ENCODE measurements at regions not wholly inside any gene's neighbourhood (a gene's known extent, or its start where the extent isn't known, plus 50 kb on each side); places are given as distances from the start of the nearest gene placed in this dataset.

- H2BK12ac ChIP-seq (ENCODE audit: low read length): no peak overlapping the region
- H4K91ac ChIP-seq (ENCODE audit: low read depth, low read length): no peak overlapping the region
- no peak overlapping the region for H3K9ac ChIP-seq (ENCODE audit: low read length)
- peaks cover 2% of the 10 kb centered on the region for H3K79me2 ChIP-seq (ENCODE audit: control insufficient read depth, insufficient read depth, low read length, poor library complexity)
- H3K14ac ChIP-seq (ENCODE audit: low read length): no peak overlapping the region
- H3K9me3 ChIP-seq (ENCODE audit: insufficient read depth, low read depth, low read length): no peaks in the 10 kb centered on the region
- no peak overlapping the region for H4K8ac ChIP-seq (ENCODE audit: low read depth, low read length)
- no peak overlapping the region for H3K4me2 ChIP-seq (ENCODE audit: low read length)
- H3K4me1 ChIP-seq (ENCODE audit: control insufficient read depth in 1 of 2, insufficient read depth in 2 of 2, low read length in 2 of 2): no peaks in the 10 kb centered on the region
- no peak overlapping the region for H3K18ac ChIP-seq (ENCODE audit: low read length)
- DNase-seq: no peak
- no peaks in the 10 kb centered on the region for H3K36me3 ChIP-seq (ENCODE audit: control insufficient read depth in 1 of 2, insufficient read depth in 2 of 2, low read length in 2 of 2)
- no peak overlapping the region for H2BK5ac ChIP-seq (ENCODE audit: low read depth, low read length, poor library complexity)
- no peak overlapping the region for H2AK5ac ChIP-seq (ENCODE audit: low read length)
- no peaks in the 10 kb centered on the region for H3K79me1 ChIP-seq (ENCODE audit: low read length)
- H3K27ac ChIP-seq (ENCODE audit: low read depth, low read length): no peak overlapping the region
- H3K4me3 ChIP-seq (ENCODE audit: low read depth, low read length): no peak overlapping the region
- H3K4ac ChIP-seq (ENCODE audit: low read depth, low read length): no peak overlapping the region
- no CpG with 5 or more reads among the region's 7 CpGs for WGBS (ENCODE audit: extremely low coverage, insufficient coverage, insufficient read length)
- H3K23ac ChIP-seq (ENCODE audit: low read length): no peak overlapping the region
- H3K27me3 ChIP-seq (ENCODE audit: insufficient read depth, low read length): no peaks in the 10 kb centered on the region
- H2AFZ ChIP-seq (ENCODE audit: insufficient read depth, low read length, poor library complexity): no peak overlapping the region
- H2BK120ac ChIP-seq (ENCODE audit: insufficient read depth, low read length, poor library complexity): no peak overlapping the region
- H4K12ac ChIP-seq (ENCODE audit: low read depth, low read length): no peak overlapping the region
These were observed 505.4 kb downstream of the LRFN5 start for GRCh38 chr14:42112108-42112507.

- Histone ChIP-seq H3K18ac (ENCODE audit: low read length) (no peak overlapping the region), H2BK120ac (ENCODE audit: insufficient read depth, low read length, poor library complexity) (no peak overlapping the region), H3K4me2 (ENCODE audit: low read length) (no peak overlapping the region), H3K14ac (ENCODE audit: low read length) (no peak overlapping the region), H3K23ac (ENCODE audit: low read length) (no peak overlapping the region), H3K36me3 (ENCODE audit: control insufficient read depth in 1 of 2, insufficient read depth in 2 of 2, low read length in 2 of 2) (no peaks in the 10 kb centered on the region), H3K9ac (ENCODE audit: low read length) (no peak overlapping the region), H2BK12ac (ENCODE audit: low read length) (no peak overlapping the region), H4K8ac (ENCODE audit: low read depth, low read length) (no peak overlapping the region), H2AFZ (ENCODE audit: insufficient read depth, low read length, poor library complexity) (no peak overlapping the region), H3K9me3 (ENCODE audit: insufficient read depth, low read depth, low read length) (no peaks in the 10 kb centered on the region), H4K12ac (ENCODE audit: low read depth, low read length) (no peak overlapping the region), H3K27ac (ENCODE audit: low read depth, low read length) (no peak overlapping the region), H2AK5ac (ENCODE audit: low read length) (no peak overlapping the region), H4K91ac (ENCODE audit: low read depth, low read length) (no peak overlapping the region), H3K4ac (ENCODE audit: low read depth, low read length) (no peak overlapping the region), H3K4me1 (ENCODE audit: control insufficient read depth in 1 of 2, insufficient read depth in 2 of 2, low read length in 2 of 2) (no peaks in the 10 kb centered on the region), H3K4me3 (ENCODE audit: low read depth, low read length) (peak overlapping the region; percentile 8), H3K79me2 (ENCODE audit: control insufficient read depth, insufficient read depth, low read length, poor library complexity) (peaks cover 2% of the 10 kb centered on the region), H2BK5ac (ENCODE audit: low read depth, low read length, poor library complexity) (no peak overlapping the region), H3K79me1 (ENCODE audit: low read length) (no peaks in the 10 kb centered on the region), H3K27me3 (ENCODE audit: insufficient read depth, low read length) (no peaks in the 10 kb centered on the region)
- DNase-seq: no peak
- WGBS (ENCODE audit: extremely low coverage, insufficient coverage, insufficient read length): no CpG with 5 or more reads among the region's 2 CpGs
These were observed 504.7 kb downstream of the LRFN5 start for GRCh38 chr14:42111355-42111754.

GRCh38 chr14:42110167-42110566, 503.5 kb downstream of the LRFN5 start:
- Histone ChIP-seq H3K36me3 (ENCODE audit: control insufficient read depth in 1 of 2, insufficient read depth in 2 of 2, low read length in 2 of 2) (no peaks in the 10 kb centered on the region), H3K4ac (ENCODE audit: low read depth, low read length) (no peak overlapping the region), H3K9ac (ENCODE audit: low read length) (no peak overlapping the region), H3K4me3 (ENCODE audit: low read depth, low read length) (no peak overlapping the region), H3K79me2 (ENCODE audit: control insufficient read depth, insufficient read depth, low read length, poor library complexity) (peaks cover 2% of the 10 kb centered on the region), H3K18ac (ENCODE audit: low read length) (no peak overlapping the region), H4K91ac (ENCODE audit: low read depth, low read length) (no peak overlapping the region), H3K79me1 (ENCODE audit: low read length) (no peaks in the 10 kb centered on the region), H2AK5ac (ENCODE audit: low read length) (no peak overlapping the region), H3K9me3 (ENCODE audit: insufficient read depth, low read depth, low read length) (no peaks in the 10 kb centered on the region), H3K27me3 (ENCODE audit: insufficient read depth, low read length) (no peaks in the 10 kb centered on the region), H3K14ac (ENCODE audit: low read length) (no peak overlapping the region), H4K12ac (ENCODE audit: low read depth, low read length) (no peak overlapping the region), H2BK5ac (ENCODE audit: low read depth, low read length, poor library complexity) (no peak overlapping the region), H3K23ac (ENCODE audit: low read length) (no peak overlapping the region), H2BK12ac (ENCODE audit: low read length) (no peak overlapping the region), H3K4me1 (ENCODE audit: control insufficient read depth in 1 of 2, insufficient read depth in 2 of 2, low read length in 2 of 2) (no peaks in the 10 kb centered on the region), H3K4me2 (ENCODE audit: low read length) (no peak overlapping the region), H4K8ac (ENCODE audit: low read depth, low read length) (no peak overlapping the region), H2BK120ac (ENCODE audit: insufficient read depth, low read length, poor library complexity) (no peak overlapping the region), H2AFZ (ENCODE audit: insufficient read depth, low read length, poor library complexity) (no peak overlapping the region), H3K27ac (ENCODE audit: low read depth, low read length) (no peak overlapping the region)
- no CpG with 5 or more reads among the region's 1 CpG for WGBS (ENCODE audit: extremely low coverage, insufficient coverage, insufficient read length)
- peak in 1 of 2 donors; percentile 33 for DNase-seq

GRCh38 chr14:42095155-42095554, 488.5 kb downstream of the LRFN5 start:
- Histone ChIP-seq H2BK5ac (ENCODE audit: low read depth, low read length, poor library complexity) (no peak overlapping the region), H3K27me3 (ENCODE audit: insufficient read depth, low read length) (no peaks in the 10 kb centered on the region), H2BK12ac (ENCODE audit: low read length) (no peak overlapping the region), H3K14ac (ENCODE audit: low read length) (no peak overlapping the region), H3K23ac (ENCODE audit: low read length) (no peak overlapping the region), H3K9ac (ENCODE audit: low read length) (no peak overlapping the region), H3K9me3 (ENCODE audit: insufficient read depth, low read depth, low read length) (no peaks in the 10 kb centered on the region), H3K79me2 (ENCODE audit: control insufficient read depth, insufficient read depth, low read length, poor library complexity) (no peaks in the 10 kb centered on the region), H2AFZ (ENCODE audit: insufficient read depth, low read length, poor library complexity) (no peak overlapping the region), H2AK5ac (ENCODE audit: low read length) (no peak overlapping the region), H3K27ac (ENCODE audit: low read depth, low read length) (no peak overlapping the region), H4K12ac (ENCODE audit: low read depth, low read length) (no peak overlapping the region), H3K79me1 (ENCODE audit: low read length) (no peaks in the 10 kb centered on the region), H2BK120ac (ENCODE audit: insufficient read depth, low read length, poor library complexity) (no peak overlapping the region), H3K18ac (ENCODE audit: low read length) (no peak overlapping the region), H3K36me3 (ENCODE audit: control insufficient read depth in 1 of 2, insufficient read depth in 2 of 2, low read length in 2 of 2) (no peaks in the 10 kb centered on the region), H3K4me3 (ENCODE audit: low read depth, low read length) (no peak overlapping the region), H3K4me2 (ENCODE audit: low read length) (no peak overlapping the region), H4K91ac (ENCODE audit: low read depth, low read length) (no peak overlapping the region), H3K4me1 (ENCODE audit: control insufficient read depth in 1 of 2, insufficient read depth in 2 of 2, low read length in 2 of 2) (no peaks in the 10 kb centered on the region), H4K8ac (ENCODE audit: low read depth, low read length) (no peak overlapping the region), H3K4ac (ENCODE audit: low read depth, low read length) (no peak overlapping the region)
- WGBS (ENCODE audit: extremely low coverage, insufficient coverage, insufficient read length): no CpG with 5 or more reads among the region's 2 CpGs
- no peak for DNase-seq
